Esophagus (tissue), 2 donors: ENCODE measurements at regions not wholly inside any gene's neighbourhood (a gene's known extent, or its start where the extent isn't known, plus 50 kb on each side); places are given as distances from the start of the nearest gene placed in this dataset.

Source experiments
- H3K27ac ChIP-seq, 2 donors: one replicate each; pipeline ENCODE4 v1.5.1; 2013; ENCODE audit warnings: low read depth in 2 of 2, mild to moderate bottlenecking in 2 of 2, inconsistent platforms in 1 of 2, low read length in 1 of 2, moderate library complexity in 1 of 2
- H3K27me3 ChIP-seq, 2 donors: one replicate each; pipeline ENCODE4 v1.6.1; 2013; ENCODE audit warnings: low read length in 2 of 2, control low read depth in 1 of 2, mild to moderate bottlenecking in 1 of 2; ENCODE audit not compliant: insufficient read depth in 2 of 2, control insufficient read depth in 1 of 2
- H3K36me3 ChIP-seq, 2 donors: one replicate each; pipeline ENCODE4 v1.6.1; 2013; ENCODE audit warnings: low read length in 1 of 2; ENCODE audit not compliant: control insufficient read depth in 2 of 2, insufficient read depth in 2 of 2
- H3K4me1 ChIP-seq, 2 donors: one replicate each; pipeline ENCODE4 v1.6.1; 2013; ENCODE audit warnings: low read length in 1 of 2; ENCODE audit not compliant: control insufficient read depth in 2 of 2, insufficient read depth in 2 of 2
- H3K4me3 ChIP-seq, 2 donors: one replicate each; pipeline ENCODE4 v1.5.1; 2013; ENCODE audit warnings: low read length in 2 of 2, mild to moderate bottlenecking in 2 of 2, low read depth in 1 of 2, moderate library complexity in 1 of 2
- H3K9me3 ChIP-seq, 2 donors: one replicate each; pipeline ENCODE4 v1.6.1; 2013; ENCODE audit warnings: mild to moderate bottlenecking in 2 of 2, low read depth in 1 of 2, low read length in 1 of 2, moderate library complexity in 1 of 2; ENCODE audit not compliant: control insufficient read depth in 2 of 2, insufficient read depth in 1 of 2
- WGBS, 2 donors: extraction: QIAGEN DNeasy Blood & Tissue Kit; methylation state at CpG; one replicate each; pipeline ENCODE4 v1.1.7; 2013; 5-methylcytosine and 5-hydroxymethylcytosine counted together
- donor health status: healthy with polysubstance abuse.
- donor health status: Bipolar disorder and iron deficiency.

GRCh38 chr12:93142881-93143280 lies 213.8 kb upstream of the EEA1 start:
- no peaks in the 10 kb centered on the region for H3K36me3 ChIP-seq
- H3K27me3 ChIP-seq: no peaks in the 10 kb centered on the region
- no peak overlapping the region for H3K4me3 ChIP-seq
- no peak overlapping the region for H3K27ac ChIP-seq
- H3K4me1 ChIP-seq: peaks cover 0 to 5% of the 10 kb centered on the region in 2 donors
- H3K9me3 ChIP-seq: no peaks in the 10 kb centered on the region
- 94 to 95% methylated on average over 3 of the region's 3 CpGs for WGBS, 2 donors

GRCh38 chr12:93144109-93144508 lies 215.0 kb upstream of the EEA1 start:
- H3K27me3 ChIP-seq: no peaks in the 10 kb centered on the region
- H3K36me3 ChIP-seq: no peaks in the 10 kb centered on the region
- WGBS, 2 donors: 71 to 87% methylated on average over 2 of the region's 2 CpGs
- peaks cover 0 to 3% of the 10 kb centered on the region in 2 donors for H3K4me1 ChIP-seq
- H3K9me3 ChIP-seq: no peaks in the 10 kb centered on the region
- no peak overlapping the region for H3K4me3 ChIP-seq
- H3K27ac ChIP-seq: no peak overlapping the region

- H3K4me1 ChIP-seq: no peaks in the 10 kb centered on the region
- H3K4me3 ChIP-seq: no peak overlapping the region
- WGBS, 2 donors: 37 to 51% methylated on average over 5 of the region's 5 CpGs
- H3K36me3 ChIP-seq: no peaks in the 10 kb centered on the region
- H3K27ac ChIP-seq: no peak overlapping the region
- H3K27me3 ChIP-seq: no peaks in the 10 kb centered on the region
- H3K9me3 ChIP-seq: no peaks in the 10 kb centered on the region
Measured at GRCh38 chr12:93145086-93145485, 216.0 kb upstream of the EEA1 start.

- no peak overlapping the region for H3K4me3 ChIP-seq
- 78 to 90% methylated on average over 4 of the region's 4 CpGs for WGBS, 2 donors
- no peaks in the 10 kb centered on the region for H3K4me1 ChIP-seq
- no peaks in the 10 kb centered on the region for H3K27me3 ChIP-seq
- no peak overlapping the region for H3K27ac ChIP-seq
- no peaks in the 10 kb centered on the region for H3K9me3 ChIP-seq
- H3K36me3 ChIP-seq: no peaks in the 10 kb centered on the region
Measured at GRCh38 chr12:93146263-93146939, 217.3 kb upstream of the EEA1 start.

- no peaks in the 10 kb centered on the region for H3K36me3 ChIP-seq
- no peaks in the 10 kb centered on the region for H3K9me3 ChIP-seq
- no peaks in the 10 kb centered on the region for H3K27me3 ChIP-seq
- H3K27ac ChIP-seq: no peak overlapping the region
- no peaks in the 10 kb centered on the region for H3K4me1 ChIP-seq
- no peak overlapping the region for H3K4me3 ChIP-seq
Measured at GRCh38 chr12:93146970-93147369, 217.9 kb upstream of the EEA1 start.

GRCh38 chr12:93148412-93148811 lies 219.3 kb upstream of the EEA1 start:
- no peak overlapping the region for H3K4me3 ChIP-seq
- H3K9me3 ChIP-seq: no peaks in the 10 kb centered on the region
- 59 to 69% methylated on average over 3 of the region's 3 CpGs for WGBS, 2 donors
- no peaks in the 10 kb centered on the region for H3K27me3 ChIP-seq
- H3K27ac ChIP-seq: no peak overlapping the region
- H3K36me3 ChIP-seq: no peaks in the 10 kb centered on the region
- no peaks in the 10 kb centered on the region for H3K4me1 ChIP-seq

- no peaks in the 10 kb centered on the region for H3K36me3 ChIP-seq
- WGBS, 2 donors: 80 to 82% methylated on average over 2 of the region's 2 CpGs
- no peaks in the 10 kb centered on the region for H3K27me3 ChIP-seq
- H3K9me3 ChIP-seq: no peaks in the 10 kb centered on the region
- H3K4me1 ChIP-seq: no peaks in the 10 kb centered on the region
- no peak overlapping the region for H3K27ac ChIP-seq
- no peak overlapping the region for H3K4me3 ChIP-seq
Measured at GRCh38 chr12:93149229-93149628, 220.1 kb upstream of the EEA1 start.

GRCh38 chr12:93151079-93151762 lies 222.1 kb upstream of the EEA1 start:
- Histone ChIP-seq H3K27ac (no peak overlapping the region), H3K27me3 (no peaks in the 10 kb centered on the region), H3K4me1 (no peaks in the 10 kb centered on the region), H3K4me3 (no peak overlapping the region), H3K36me3 (no peaks in the 10 kb centered on the region), H3K9me3 (no peaks in the 10 kb centered on the region)
- 75 to 92% methylated on average over 5 of the region's 5 CpGs for WGBS, 2 donors

- Histone ChIP-seq H3K27me3 (no peaks in the 10 kb centered on the region), H3K9me3 (no peaks in the 10 kb centered on the region), H3K4me1 (no peaks in the 10 kb centered on the region), H3K36me3 (no peaks in the 10 kb centered on the region), H3K27ac (no peak overlapping the region), H3K4me3 (no peak overlapping the region)
- 90 to 94% methylated on average over 2 of the region's 2 CpGs for WGBS, 2 donors
Measured at GRCh38 chr12:93152617-93153016, 223.5 kb upstream of the EEA1 start.

- no peaks in the 10 kb centered on the region for H3K9me3 ChIP-seq
- H3K4me1 ChIP-seq: no peaks in the 10 kb centered on the region
- H3K4me3 ChIP-seq: no peak overlapping the region
- 90 to 93% methylated on average over 3 of the region's 3 CpGs for WGBS, 2 donors
- H3K27ac ChIP-seq: no peak overlapping the region
- no peaks in the 10 kb centered on the region for H3K27me3 ChIP-seq
- H3K36me3 ChIP-seq: no peaks in the 10 kb centered on the region
Measured at GRCh38 chr12:93153321-93153720, 224.2 kb upstream of the EEA1 start.
